HCT116 (cell line): ENCODE measurements at regions not wholly inside any gene's neighbourhood (a gene's known extent, or its start where the extent isn't known, plus 50 kb on each side); places are given as distances from the start of the nearest gene placed in this dataset.

Experiments used
- ATAC-seq: fragments of 200-7000 bp; cut with Tn5 transposase; 2 replicates; pipeline ENCODE4 v1.9.1; 2020; ENCODE audit warnings: mild to moderate bottlenecking, moderate library complexity
- BruUV-seq: library from RNA; stranded (reverse); fragments of 400-500 nt; replicated peaks from 2 replicates; lab custom pipeline; 2021; lab: Mats Ljungman, UMichigan
- CTCF ChIA-PET: fragments of 300-600 bp; sonication (Branson Sonifier 250); formaldehyde crosslinking; loops from one replicate; lab custom pipeline; 2021; ENCODE audit warnings: antibody characterized with exemption; lab: Charles Lee
- POLR2A ChIA-PET: fragments of 300-600, 350-600 bp; sonication (Branson Sonifier 250); formaldehyde crosslinking; loops from one replicate; lab custom pipeline; 2021; ENCODE audit warnings: antibody characterized with exemption; lab: Charles Lee
- RAD21 ChIA-PET, 2 experiments: fragments of 300-600 bp; sonication (Branson Sonifier 250); formaldehyde crosslinking; loops; one replicate each; lab custom pipeline; 2023; ENCODE audit warnings: low total read pairs in 2 of 2; ENCODE audit not compliant: uncharacterized antibody in 2 of 2, unreplicated experiment in 2 of 2, low non-redundant PET in 1 of 2; lab: Charles Lee
- DNase-seq: peaks from one replicate; pipeline ENCODE4 v3.0.0-alpha.2; 2010; ENCODE audit warnings: low read depth, low spot score
- H2AFZ ChIP-seq: fragments of 200-600 bp; shearing (Covaris generic), sonication (generic); 2 replicates; pipeline ENCODE4 v1.6.1; 2017; ENCODE audit warnings: low read depth, mixed run types, mixed read lengths, antibody characterized with exemption, low read length; ENCODE audit not compliant: poor library complexity, severe bottlenecking
- H3K27ac ChIP-seq: 2 replicates; pipeline ENCODE4 v1.5.1; 2012; ENCODE audit warnings: low read depth, low read length
- H3K27me3 ChIP-seq: fragments of 200-600 bp; sonication (generic); 2 replicates; pipeline ENCODE4 v1.6.1; 2016; ENCODE audit warnings: mixed run types, low read length, mixed read lengths; ENCODE audit not compliant: insufficient read depth
- H3K36me3 ChIP-seq, 2 experiments: fragments of 200-500 bp in 1 of 2; fragments of 200-600 bp in 1 of 2; sonication (Bioruptor generic) in 1 of 2; sonication (generic) in 1 of 2; 2 replicates each; pipeline versions ENCODE4 v1.5.1 to v1.6.1; 2014 to 2016; ENCODE audit warnings: low read length in 2 of 2, inconsistent platforms in 1 of 2, mixed read lengths in 1 of 2, mixed run types in 1 of 2; ENCODE audit not compliant: insufficient read depth in 2 of 2, control insufficient read depth in 1 of 2
- H3K4me1 ChIP-seq, 2 experiments: fragments of 200-600 bp in 1 of 2; sonication (generic) in 1 of 2; 2 replicates each; pipeline versions ENCODE4 v1.5.1 to v1.6.1; 2012 to 2017; ENCODE audit warnings: low read length in 2 of 2, inconsistent platforms in 1 of 2, mild to moderate bottlenecking in 1 of 2, mixed read lengths in 1 of 2, mixed run types in 1 of 2, moderate library complexity in 1 of 2; ENCODE audit not compliant: insufficient read depth in 2 of 2, control insufficient read depth in 1 of 2
- H3K4me2 ChIP-seq: fragments of 200-600 bp; sonication (generic); 2 replicates; pipeline ENCODE4 v1.6.1; 2017; ENCODE audit warnings: mixed run types, low read length, mixed read lengths
- H3K4me3 ChIP-seq, 2 experiments: fragments of 200-600 bp in 1 of 2; sonication (generic) in 1 of 2; replicated peaks in 1 of 2; 2 replicates each; pipeline ENCODE4 v1.5.1; 2011 to 2016; ENCODE audit warnings: low read length in 2 of 2, control low read depth in 1 of 2, low read depth in 1 of 2, mild to moderate bottlenecking in 1 of 2, mixed read lengths in 1 of 2, mixed run types in 1 of 2
- H3K79me2 ChIP-seq: fragments of 200-600 bp; sonication (generic); 2 replicates; pipeline ENCODE4 v1.6.1; 2017; ENCODE audit warnings: mild to moderate bottlenecking, mixed run types, low read length, moderate library complexity, mixed read lengths; ENCODE audit not compliant: insufficient read depth
- H3K9ac ChIP-seq: fragments of 200-600 bp; sonication (generic); 2 replicates; pipeline ENCODE4 v1.6.1; 2016; ENCODE audit warnings: low read length, mixed read lengths
- H3K9me2 ChIP-seq: fragments of 200-600 bp; sonication (generic), shearing (Covaris generic); 2 replicates; pipeline ENCODE4 v1.6.1; 2017; ENCODE audit warnings: mixed run types, mild to moderate bottlenecking, moderate library complexity; ENCODE audit not compliant: insufficient read depth
- H3K9me3 ChIP-seq, 2 experiments: fragments of 200-500 bp in 1 of 2; fragments of 200-600 bp in 1 of 2; sonication (Bioruptor generic) in 1 of 2; sonication (generic) in 1 of 2; 2 replicates each; pipeline ENCODE4 v1.6.1; 2014 to 2017; ENCODE audit warnings: low read length in 2 of 2, mixed read lengths in 2 of 2, inconsistent platforms in 1 of 2, low read depth in 1 of 2, mild to moderate bottlenecking in 1 of 2, mixed run types in 1 of 2, moderate library complexity in 1 of 2; ENCODE audit not compliant: control insufficient read depth in 1 of 2, insufficient read depth in 1 of 2
- H4K20me1 ChIP-seq: fragments of 200-600 bp; sonication (generic), shearing (Covaris generic); 2 replicates; pipeline ENCODE4 v1.6.1; 2017; ENCODE audit warnings: mixed run types, mild to moderate bottlenecking, moderate library complexity; ENCODE audit not compliant: insufficient read depth
- CBX3 ChIP-seq: IDR thresholded peaks from 2 replicates; pipeline ENCODE4 v1.6.1; 2012; ENCODE audit warnings: low read depth
- CTCF ChIP-seq, 3 experiments: fragments of 200-600 bp in 1 of 3; sonication (generic) in 1 of 3; IDR thresholded peaks in 2 of 3; conservative IDR thresholded peaks in 1 of 3; 2 replicates each; pipeline ENCODE4 v1.5.1; 2012 to 2017; ENCODE audit warnings: low read depth in 2 of 3, low read length in 2 of 3, antibody characterized with exemption in 1 of 3, borderline replicate concordance in 1 of 3, control low read depth in 1 of 3, mild to moderate bottlenecking in 1 of 3, mixed read lengths in 1 of 3, mixed run types in 1 of 3, moderate library complexity in 1 of 3; ENCODE audit not compliant: insufficient read depth in 1 of 3
- EGR1 ChIP-seq: IDR thresholded peaks from 2 replicates; pipeline ENCODE4 v1.6.1; 2012; ENCODE audit warnings: low read depth
- EZH2 ChIP-seq: fragments of 200-600 bp; sonication (generic); IDR thresholded peaks from 2 replicates; pipeline ENCODE4 v1.6.1; 2017; ENCODE audit warnings: antibody characterized with exemption, mixed run types
- EZH2phosphoT487 ChIP-seq: fragments of 200-600 bp; IDR thresholded peaks from 2 replicates; pipeline ENCODE4 v1.6.1; 2018; ENCODE audit warnings: antibody characterized with exemption, borderline replicate concordance
- JUND ChIP-seq: IDR thresholded peaks from 2 replicates; pipeline ENCODE4 v1.6.1; 2012
- POLR2A ChIP-seq: IDR thresholded peaks from 2 replicates; pipeline ENCODE4 v1.7.0; 2011; ENCODE audit warnings: borderline replicate concordance; ENCODE audit not compliant: insufficient read depth, insufficient read length; ENCODE audit errors: extremely low read depth
- POLR2AphosphoS5 ChIP-seq: IDR thresholded peaks from 2 replicates; pipeline ENCODE4 v1.6.1; 2011; ENCODE audit warnings: mild to moderate bottlenecking, low read depth, low read length, moderate library complexity
- RAD21 ChIP-seq: IDR thresholded peaks from 2 replicates; pipeline ENCODE4 v1.6.1; 2012; ENCODE audit warnings: low read depth, mild to moderate bottlenecking
- SIN3A ChIP-seq: IDR thresholded peaks from 2 replicates; pipeline ENCODE4 v1.6.1; 2012; ENCODE audit warnings: low read depth
- SP1 ChIP-seq: IDR thresholded peaks from 2 replicates; pipeline ENCODE4 v1.6.1; 2012; ENCODE audit warnings: low read depth
- SRF ChIP-seq: IDR thresholded peaks from 2 replicates; pipeline ENCODE4 v1.6.1; 2012; ENCODE audit warnings: low read depth
- TCF7L2 ChIP-seq: IDR thresholded peaks from 2 replicates; pipeline ENCODE4 v1.7.0; 2011; ENCODE audit warnings: borderline replicate concordance, inconsistent platforms; ENCODE audit not compliant: insufficient read depth, insufficient read length; ENCODE audit errors: extremely low read depth
- YY1 ChIP-seq: IDR thresholded peaks from 2 replicates; pipeline ENCODE4 v1.6.1; 2011; ENCODE audit warnings: low read length, low read depth, moderate library complexity, mild to moderate bottlenecking; ENCODE audit not compliant: insufficient replicate concordance; ENCODE audit errors: extremely low read depth
- ZFX ChIP-seq: fragments of 450-650 bp; IDR thresholded peaks from 2 replicates; pipeline ENCODE4 v1.6.1; 2017
- intact Hi-C: fragments of 100-400 bp; cut with micrococcal nuclease; formaldehyde crosslinking; loops from 2 replicates; pipeline ENCODE4 v1.10.0; 2022
- TF ChIP-seq, protein P1 (sequence below): IDR thresholded peaks from 2 replicates; pipeline ENCODE4 v1.6.1; 2012
- TF ChIP-seq, protein P2 (sequence below): IDR thresholded peaks from 2 replicates; pipeline ENCODE4 v1.6.1; 2012; ENCODE audit warnings: low read depth

- intact Hi-C loops, result no loop called here
- Histone ChIP-seq H3K9ac (no peak overlapping the region), H4K20me1 (no peaks in the 10 kb centered on the region), H3K9me3 (no peaks in the 10 kb centered on the region), H3K4me2 (no peak overlapping the region), H3K4me3 (no peak overlapping the region), H2AFZ (no peak overlapping the region), H3K36me3 (no peaks in the 10 kb centered on the region), H3K79me2 (no peaks in the 10 kb centered on the region), H3K27me3 (no peaks in the 10 kb centered on the region), H3K27ac (no peak overlapping the region), H3K4me1 (no peaks in the 10 kb centered on the region), H3K9me2 (no peaks in the 10 kb centered on the region)
- TF ChIP-seq POLR2AphosphoS5 (no peak), SRF (no peak), CBX3 (no peak), EGR1 (no peak), RAD21 (no peak), ZFX (no peak), SP1 (no peak), TCF7L2 (no peak), YY1 (no peak), CTCF (IDR thresholded peaks at IDR 0.05 in 2 of 3, conservative IDR thresholded peaks at IDR 0.05 in 1 of 3; ENCODE audit: borderline replicate concordance in 1 of 3, insufficient read depth in 1 of 3, low read depth in 2 of 3, low read length in 2 of 3) (no peak), EZH2phosphoT487 (no peak), SIN3A (no peak), JUND (no peak), POLR2A (no peak), EZH2 (no peak)
- TF ChIP-seq, protein P1, sequence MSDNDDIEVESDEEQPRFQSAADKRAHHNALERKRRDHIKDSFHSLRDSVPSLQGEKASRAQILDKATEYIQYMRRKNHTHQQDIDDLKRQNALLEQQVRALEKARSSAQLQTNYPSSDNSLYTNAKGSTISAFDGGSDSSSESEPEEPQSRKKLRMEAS, result no peak
- TF ChIP-seq, protein P2, sequence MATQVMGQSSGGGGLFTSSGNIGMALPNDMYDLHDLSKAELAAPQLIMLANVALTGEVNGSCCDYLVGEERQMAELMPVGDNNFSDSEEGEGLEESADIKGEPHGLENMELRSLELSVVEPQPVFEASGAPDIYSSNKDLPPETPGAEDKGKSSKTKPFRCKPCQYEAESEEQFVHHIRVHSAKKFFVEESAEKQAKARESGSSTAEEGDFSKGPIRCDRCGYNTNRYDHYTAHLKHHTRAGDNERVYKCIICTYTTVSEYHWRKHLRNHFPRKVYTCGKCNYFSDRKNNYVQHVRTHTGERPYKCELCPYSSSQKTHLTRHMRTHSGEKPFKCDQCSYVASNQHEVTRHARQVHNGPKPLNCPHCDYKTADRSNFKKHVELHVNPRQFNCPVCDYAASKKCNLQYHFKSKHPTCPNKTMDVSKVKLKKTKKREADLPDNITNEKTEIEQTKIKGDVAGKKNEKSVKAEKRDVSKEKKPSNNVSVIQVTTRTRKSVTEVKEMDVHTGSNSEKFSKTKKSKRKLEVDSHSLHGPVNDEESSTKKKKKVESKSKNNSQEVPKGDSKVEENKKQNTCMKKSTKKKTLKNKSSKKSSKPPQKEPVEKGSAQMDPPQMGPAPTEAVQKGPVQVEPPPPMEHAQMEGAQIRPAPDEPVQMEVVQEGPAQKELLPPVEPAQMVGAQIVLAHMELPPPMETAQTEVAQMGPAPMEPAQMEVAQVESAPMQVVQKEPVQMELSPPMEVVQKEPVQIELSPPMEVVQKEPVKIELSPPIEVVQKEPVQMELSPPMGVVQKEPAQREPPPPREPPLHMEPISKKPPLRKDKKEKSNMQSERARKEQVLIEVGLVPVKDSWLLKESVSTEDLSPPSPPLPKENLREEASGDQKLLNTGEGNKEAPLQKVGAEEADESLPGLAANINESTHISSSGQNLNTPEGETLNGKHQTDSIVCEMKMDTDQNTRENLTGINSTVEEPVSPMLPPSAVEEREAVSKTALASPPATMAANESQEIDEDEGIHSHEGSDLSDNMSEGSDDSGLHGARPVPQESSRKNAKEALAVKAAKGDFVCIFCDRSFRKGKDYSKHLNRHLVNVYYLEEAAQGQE, result no peak
- ChIA-PET POLR2A (no interaction called here), RAD21 (no interaction called here), CTCF (no interaction called here)
- BruUV-seq, result no TSS peak
- ATAC-seq (no peak), DNase-seq (no peak)
Measured at GRCh38 chr4:129839687-129840086, 743.7 kb downstream of the C4orf33 start.
